ENCODE measurements at regions not wholly inside any gene's neighbourhood (a gene's known extent, or its start where the extent isn't known, plus 50 kb on each side); places are given as distances from the start of the nearest gene placed in this dataset.

GRCh38 chr6:100305209-100305869 is 159.4 kb downstream of the SIM1 start:
- TF ChIP-seq CTCF (conservative IDR thresholded peaks at IDR 0.05) (no peak), EZH2 (IDR thresholded peaks at IDR 0.05; ENCODE audit: low read depth) (no peak)
